ENCODE measurements at regions not wholly inside any gene's neighbourhood (a gene's known extent, or its start where the extent isn't known, plus 50 kb on each side); places are given as distances from the start of the nearest gene placed in this dataset.

DNA sequence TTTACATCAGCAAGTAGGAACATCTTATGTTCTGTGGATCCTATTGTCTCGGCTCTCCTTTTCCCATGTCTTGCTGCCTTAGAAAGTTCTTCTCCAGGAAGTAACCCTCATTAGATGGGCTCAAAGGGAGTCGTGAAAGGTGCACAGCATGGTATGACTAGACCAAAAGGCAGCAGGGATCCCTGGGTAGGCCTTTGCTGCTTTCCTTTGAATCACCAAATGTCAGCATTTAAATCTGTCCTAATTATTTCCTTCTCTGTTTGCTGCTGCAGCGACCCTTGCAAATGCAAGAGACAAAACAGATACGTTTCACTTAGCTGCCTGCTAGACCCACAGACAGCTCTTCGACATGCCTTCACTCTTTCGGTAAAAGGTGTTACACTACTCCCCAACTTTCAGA, 218.4 kb downstream of the ACTL7B start:
- Histone ChIP-seq H3K4me3 (no peak overlapping the region), H3K36me3 (no peaks in the 10 kb centered on the region), H3K9me3 (no peaks in the 10 kb centered on the region), H3K27me3 (no peaks in the 10 kb centered on the region), H3K4me1 (no peaks in the 10 kb centered on the region), H3K27ac (no peak overlapping the region)
- intact Hi-C loops (cut with DNase I) = no loop called here
- WGBS, 2 donors = 83 to 85% methylated on average over 6 of the region's 6 CpGs
- TF ChIP-seq POLR2A (IDR thresholded peaks at IDR 0.05) (no peak), EP300 (IDR thresholded peaks at IDR 0.05) (no peak), POLR2AphosphoS5 (IDR thresholded peaks at IDR 0.05) (no peak)
- TF ChIP-seq, protein P1, sequence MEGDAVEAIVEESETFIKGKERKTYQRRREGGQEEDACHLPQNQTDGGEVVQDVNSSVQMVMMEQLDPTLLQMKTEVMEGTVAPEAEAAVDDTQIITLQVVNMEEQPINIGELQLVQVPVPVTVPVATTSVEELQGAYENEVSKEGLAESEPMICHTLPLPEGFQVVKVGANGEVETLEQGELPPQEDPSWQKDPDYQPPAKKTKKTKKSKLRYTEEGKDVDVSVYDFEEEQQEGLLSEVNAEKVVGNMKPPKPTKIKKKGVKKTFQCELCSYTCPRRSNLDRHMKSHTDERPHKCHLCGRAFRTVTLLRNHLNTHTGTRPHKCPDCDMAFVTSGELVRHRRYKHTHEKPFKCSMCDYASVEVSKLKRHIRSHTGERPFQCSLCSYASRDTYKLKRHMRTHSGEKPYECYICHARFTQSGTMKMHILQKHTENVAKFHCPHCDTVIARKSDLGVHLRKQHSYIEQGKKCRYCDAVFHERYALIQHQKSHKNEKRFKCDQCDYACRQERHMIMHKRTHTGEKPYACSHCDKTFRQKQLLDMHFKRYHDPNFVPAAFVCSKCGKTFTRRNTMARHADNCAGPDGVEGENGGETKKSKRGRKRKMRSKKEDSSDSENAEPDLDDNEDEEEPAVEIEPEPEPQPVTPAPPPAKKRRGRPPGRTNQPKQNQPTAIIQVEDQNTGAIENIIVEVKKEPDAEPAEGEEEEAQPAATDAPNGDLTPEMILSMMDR (IDR thresholded peaks at IDR 0.05) = no peak
- DNase-seq = no peak

- Histone ChIP-seq H3K9me3 (no peaks in the 10 kb centered on the region), H3K27me3 (no peaks in the 10 kb centered on the region), H3K4me3 (no peak overlapping the region), H3K27ac (no peak overlapping the region), H3K36me3 (no peaks in the 10 kb centered on the region), H3K4me1 (no peaks in the 10 kb centered on the region)
- no peak for DNase-seq
- WGBS, 2 donors = 54 to 74% methylated on average over 2 of the region's 2 CpGs
- intact Hi-C loops (cut with DNase I) = no loop called here
- no peak for TF ChIP-seq EP300 (IDR thresholded peaks at IDR 0.05)
- TF ChIP-seq, protein P1 (IDR thresholded peaks at IDR 0.05) = no peak
- no peak for TF ChIP-seq POLR2AphosphoS5 (IDR thresholded peaks at IDR 0.05)
- no peak for TF ChIP-seq POLR2A (IDR thresholded peaks at IDR 0.05)
Observed at GRCh38 chr9:108636013-108636412, 219.8 kb downstream of the ACTL7B start.

GRCh38 chr9:108634672-108635462, 220.9 kb downstream of the ACTL7B start:
- Histone ChIP-seq H3K27ac (no peak overlapping the region), H3K36me3 (no peaks in the 10 kb centered on the region), H3K9me3 (no peaks in the 10 kb centered on the region), H3K4me3 (no peak overlapping the region), H3K4me1 (no peaks in the 10 kb centered on the region), H3K27me3 (no peaks in the 10 kb centered on the region)
- WGBS, 2 donors = 82 to 88% methylated on average over 11 of the region's 11 CpGs
- no peak for TF ChIP-seq POLR2AphosphoS5 (IDR thresholded peaks at IDR 0.05)
- TF ChIP-seq POLR2A (IDR thresholded peaks at IDR 0.05) = no peak
- TF ChIP-seq, protein P1 (IDR thresholded peaks at IDR 0.05) = no peak
- no peak for TF ChIP-seq EP300 (IDR thresholded peaks at IDR 0.05)
- DNase-seq = no peak
- intact Hi-C loops (cut with DNase I) = no loop called here

DNA sequence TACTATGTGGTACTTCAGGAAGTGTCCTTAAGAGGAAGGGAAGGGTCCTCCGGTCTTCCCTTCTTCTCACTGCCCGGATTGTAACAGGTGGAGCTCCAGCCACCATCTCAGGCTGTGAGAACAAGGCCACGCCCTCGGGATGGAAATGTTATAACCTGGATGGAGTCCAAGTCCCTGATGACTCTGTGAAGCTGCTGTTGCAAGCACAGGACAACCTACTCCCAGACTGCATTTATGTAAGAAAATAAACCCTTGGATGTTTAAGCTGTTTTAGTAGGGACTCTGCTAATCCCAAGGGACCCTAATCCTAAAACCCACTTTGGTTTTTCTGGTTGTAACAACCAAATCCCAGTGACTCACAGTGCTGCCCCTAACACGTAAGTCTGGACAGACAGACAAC, 221.6 kb downstream of the ACTL7B start:
- WGBS, 2 donors = 22 to 49% methylated on average over 5 of the region's 5 CpGs
- Histone ChIP-seq H3K27ac (no peak overlapping the region), H3K4me3 (no peak overlapping the region), H3K4me1 (no peaks in the 10 kb centered on the region), H3K9me3 (no peaks in the 10 kb centered on the region), H3K27me3 (no peaks in the 10 kb centered on the region), H3K36me3 (no peaks in the 10 kb centered on the region)
- no peak for DNase-seq
- TF ChIP-seq, protein P1 (IDR thresholded peaks at IDR 0.05) = no peak
- TF ChIP-seq POLR2A (IDR thresholded peaks at IDR 0.05) (no peak), EP300 (IDR thresholded peaks at IDR 0.05) (no peak), POLR2AphosphoS5 (IDR thresholded peaks at IDR 0.05) (no peak)
- intact Hi-C loops (cut with DNase I) = no loop called here
